GM12891 (cell line): ENCODE measurements at regions not wholly inside any gene's neighbourhood (a gene's known extent, or its start where the extent isn't known, plus 50 kb on each side); places are given as distances from the start of the nearest gene placed in this dataset.

Experiments
- POLR2A ChIP-seq: IDR thresholded peaks from 2 replicates; pipeline ENCODE4 v1.6.1; 2011; ENCODE audit warnings: low read depth, low read length, control low read depth
- POLR2AphosphoS5 ChIP-seq: IDR thresholded peaks from 2 replicates; pipeline ENCODE4 v1.6.1; 2011; ENCODE audit warnings: low read depth, low read length, control low read depth
- POU2F2 ChIP-seq: IDR thresholded peaks from 2 replicates; pipeline ENCODE4 v1.6.1; 2011; ENCODE audit warnings: low read depth, mild to moderate bottlenecking, control low read depth, low read length, moderate library complexity
- TAF1 ChIP-seq: IDR thresholded peaks from 2 replicates; pipeline ENCODE4 v1.6.1; 2011; ENCODE audit warnings: low read depth, low read length, control low read depth

GRCh38 chr20:17890330-17890729 lies 78.3 kb downstream of the SNX5 start:
- TF ChIP-seq TAF1: no peak
- no peak for TF ChIP-seq POLR2A
- TF ChIP-seq POLR2AphosphoS5: no peak
- TF ChIP-seq POU2F2: no peak
